SH-SY5Y (cell line): ENCODE measurements at regions not wholly inside any gene's neighbourhood (a gene's known extent, or its start where the extent isn't known, plus 50 kb on each side); places are given as distances from the start of the nearest gene placed in this dataset.

Source experiments
- GATA2 ChIP-seq: IDR thresholded peaks from 2 replicates; pipeline ENCODE4 v1.6.1; 2011; ENCODE audit warnings: mild to moderate bottlenecking, low read depth, low read length
- GATA3 ChIP-seq: IDR thresholded peaks from 2 replicates; pipeline ENCODE4 v1.6.1; 2011; ENCODE audit warnings: low read depth, mild to moderate bottlenecking, low read length, moderate library complexity

DNA sequence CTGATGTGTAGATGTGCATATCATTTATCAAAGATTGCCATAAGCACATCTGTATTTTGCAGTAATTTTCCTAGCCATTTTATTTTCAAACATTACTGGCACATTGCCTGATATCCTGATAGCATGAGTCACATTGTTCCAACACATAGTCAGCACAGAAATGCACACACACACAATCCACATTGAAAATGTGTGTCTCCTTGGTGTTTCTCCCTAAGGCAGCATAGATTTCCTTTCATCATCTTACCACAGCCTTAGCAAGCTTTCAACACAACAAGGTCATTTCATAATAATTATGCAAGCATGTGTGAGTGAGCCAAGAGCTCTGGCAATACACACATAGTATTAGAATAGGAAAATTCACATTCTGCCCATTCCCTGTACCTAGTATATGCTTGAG is 245.4 kb upstream of the MEIS1 start:
- TF ChIP-seq GATA2, result no peak
- no peak for TF ChIP-seq GATA3
